Pancreas (tissue), 10 donors: ENCODE measurements at regions not wholly inside any gene's neighbourhood (a gene's known extent, or its start where the extent isn't known, plus 50 kb on each side); places are given as distances from the start of the nearest gene placed in this dataset.

ENCODE experiments used
- ATAC-seq, 4 donors: fragments of 200-7000 bp; cut with Tn5 transposase; one replicate each; pipeline versions ENCODE4 v1.8.0 to v1.9.1; 2020; ENCODE audit warnings: mild to moderate bottlenecking in 4 of 4, moderate library complexity in 4 of 4
- DNase-seq, 6 donors: peaks; one replicate each; pipeline ENCODE4 v3.0.0-alpha.2; 2020
- FAIRE-seq: peaks from 2 replicates; lab custom pipeline; 2012; peaks lifted over from hg19 to GRCh38; lab: Jason Lieb, UNC
- H3K27ac ChIP-seq, 4 donors: fragments of 200-600 bp; sonication (generic); 1 replicate in 3 of 4; 2 replicates in 1 of 4; pipeline versions ENCODE4 v1.5.0 to v1.8.0; 2020
- H3K27me3 ChIP-seq, 4 donors: fragments of 200-600 bp; one replicate each; pipeline ENCODE4 v1.8.0; 2021
- H3K36me3 ChIP-seq, 3 donors: fragments of 200-600 bp; sonication (generic) in 1 of 3; one replicate each; pipeline versions ENCODE4 v1.5.0 to v1.8.0; 2020 to 2021
- H3K4me1 ChIP-seq, 3 donors: fragments of 200-600 bp; one replicate each; pipeline ENCODE4 v1.8.0; 2021
- H3K4me3 ChIP-seq, 4 donors: fragments of 200-600 bp; sonication (generic) in 2 of 4; one replicate each; pipeline versions ENCODE4 v1.5.0 to v1.8.0; 2020 to 2021
- H3K9me3 ChIP-seq, 4 donors: fragments of 200-600 bp; one replicate each; pipeline ENCODE4 v1.8.0; 2021
- WGBS, 2 donors: extraction: QIAGEN DNeasy Blood & Tissue Kit; methylation state at CpG; one replicate each; pipeline ENCODE4 v1.1.7; 2013; 5-methylcytosine and 5-hydroxymethylcytosine counted together
- intact Hi-C, 3 donors: fragments of 100-400 bp; cut with DNase I; formaldehyde crosslinking; loops; one replicate each; pipeline versions ENCODE4 v1.11.1 to v1.14.2; 2022
- TF ChIP-seq, protein P1 (sequence below), 4 donors: fragments of 200-600 bp; sonication (generic) in 3 of 4; IDR thresholded peaks; one replicate each; pipeline versions ENCODE4 v1.5.0 to v1.8.0; 2021; ENCODE audit warnings: antibody characterized with exemption in 4 of 4
- donor health status: healthy with polysubstance abuse.
- donor health status: DM: no; HTN: no; CAD: no; lungs with moderate emphysema.
- donor health status: DM: no; HTN: no; CAD: no.
- donor health status: control.
- donor health status: control.
- donor health status: Bipolar disorder and iron deficiency.
- donor health status: DM: yes; HTN: yes; CAD: no.
- donor health status: DM: no; HTN: no; CAD: no.
- donor health status: DM: no; HTN: no; CAD: no.
- donor health status: DM: yes; HTN: yes; CAD: no.

DNA sequence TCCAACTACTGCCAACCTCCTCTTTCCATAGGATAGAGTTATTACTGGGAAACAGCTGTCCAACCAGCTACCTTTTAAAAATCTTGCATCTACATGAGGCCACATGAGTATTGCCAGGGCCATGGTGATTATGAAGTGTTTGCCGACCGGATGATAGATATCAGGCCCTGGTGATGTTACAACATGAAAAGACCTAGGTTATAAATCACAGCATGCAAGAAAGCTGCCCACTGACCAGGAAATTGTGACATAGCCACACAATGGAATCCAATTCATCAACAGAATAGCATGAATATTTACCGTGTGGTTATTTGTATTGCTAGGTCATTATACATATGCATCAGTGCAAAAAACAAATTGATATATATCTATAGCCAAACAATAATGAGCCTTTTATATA, 517.0 kb downstream of the INHBA start:
- ATAC-seq (no peak), FAIRE-seq (no peak), DNase-seq (no peak)
- TF ChIP-seq, protein P1, sequence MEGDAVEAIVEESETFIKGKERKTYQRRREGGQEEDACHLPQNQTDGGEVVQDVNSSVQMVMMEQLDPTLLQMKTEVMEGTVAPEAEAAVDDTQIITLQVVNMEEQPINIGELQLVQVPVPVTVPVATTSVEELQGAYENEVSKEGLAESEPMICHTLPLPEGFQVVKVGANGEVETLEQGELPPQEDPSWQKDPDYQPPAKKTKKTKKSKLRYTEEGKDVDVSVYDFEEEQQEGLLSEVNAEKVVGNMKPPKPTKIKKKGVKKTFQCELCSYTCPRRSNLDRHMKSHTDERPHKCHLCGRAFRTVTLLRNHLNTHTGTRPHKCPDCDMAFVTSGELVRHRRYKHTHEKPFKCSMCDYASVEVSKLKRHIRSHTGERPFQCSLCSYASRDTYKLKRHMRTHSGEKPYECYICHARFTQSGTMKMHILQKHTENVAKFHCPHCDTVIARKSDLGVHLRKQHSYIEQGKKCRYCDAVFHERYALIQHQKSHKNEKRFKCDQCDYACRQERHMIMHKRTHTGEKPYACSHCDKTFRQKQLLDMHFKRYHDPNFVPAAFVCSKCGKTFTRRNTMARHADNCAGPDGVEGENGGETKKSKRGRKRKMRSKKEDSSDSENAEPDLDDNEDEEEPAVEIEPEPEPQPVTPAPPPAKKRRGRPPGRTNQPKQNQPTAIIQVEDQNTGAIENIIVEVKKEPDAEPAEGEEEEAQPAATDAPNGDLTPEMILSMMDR (IDR thresholded peaks at IDR 0.05) = no peak
- Histone ChIP-seq H3K27me3 (no peaks in the 10 kb centered on the region), H3K27ac (no peak overlapping the region), H3K9me3 (no peaks in the 10 kb centered on the region), H3K36me3 (no peaks in the 10 kb centered on the region), H3K4me1 (no peaks in the 10 kb centered on the region), H3K4me3 (no peak overlapping the region)
- WGBS, 2 donors = 48 to 54% methylated on average over 3 of the region's 3 CpGs
- intact Hi-C loops = no loop called here

DNA sequence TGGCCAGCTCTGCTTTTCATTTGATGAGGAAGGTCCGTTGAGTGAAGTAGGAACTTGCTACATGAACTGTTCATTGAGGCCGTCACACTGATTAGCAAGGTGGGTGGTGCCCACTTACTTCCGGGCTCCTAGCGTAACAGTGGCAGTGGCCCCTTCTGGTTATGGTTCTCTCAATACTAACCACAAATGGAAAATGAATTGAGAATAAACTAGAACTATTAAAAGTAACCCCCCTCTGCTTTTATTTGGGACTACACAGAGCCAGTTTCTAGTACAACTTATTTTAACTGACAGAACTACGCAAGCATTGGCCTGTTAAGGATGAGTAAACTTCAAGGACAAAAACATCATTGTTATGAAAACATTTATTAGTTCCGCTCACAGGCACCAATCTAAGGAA, 519.1 kb downstream of the INHBA start:
- H3K4me1 ChIP-seq = no peaks in the 10 kb centered on the region
- H3K27me3 ChIP-seq = no peaks in the 10 kb centered on the region
- WGBS, 2 donors = 60 to 77% methylated on average over 6 of the region's 6 CpGs
- H3K36me3 ChIP-seq = no peaks in the 10 kb centered on the region
- no peaks in the 10 kb centered on the region for H3K9me3 ChIP-seq
- no peak overlapping the region for H3K27ac ChIP-seq
- no peak overlapping the region for H3K4me3 ChIP-seq
- ATAC-seq = no peak
- TF ChIP-seq, protein P1 (IDR thresholded peaks at IDR 0.05) = no peak
- no peak for DNase-seq
- no peak for FAIRE-seq
- intact Hi-C loops = no loop called here

DNA sequence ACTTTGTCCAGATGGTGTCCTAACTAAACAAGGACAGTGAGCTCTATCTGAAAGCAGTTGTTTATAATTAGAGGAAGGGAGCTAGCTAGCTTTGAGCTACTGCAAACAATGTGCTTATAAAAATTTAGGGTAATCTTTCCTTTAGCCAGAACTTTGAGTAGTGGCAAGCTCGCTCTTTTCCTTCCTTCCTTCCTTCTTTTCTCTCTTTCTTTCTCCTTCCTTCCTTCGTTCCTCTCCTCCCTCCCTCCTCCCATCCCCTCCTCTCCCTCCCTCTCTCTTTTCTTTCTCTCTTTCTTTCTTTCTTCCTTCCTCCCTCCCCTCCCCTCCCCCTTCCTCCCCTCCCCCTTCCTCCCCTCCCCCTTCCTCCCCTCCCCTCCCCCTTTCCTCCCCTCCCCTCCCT, 520.1 kb downstream of the INHBA start:
- ATAC-seq = no peak
- no peaks in the 10 kb centered on the region for H3K9me3 ChIP-seq

DNA sequence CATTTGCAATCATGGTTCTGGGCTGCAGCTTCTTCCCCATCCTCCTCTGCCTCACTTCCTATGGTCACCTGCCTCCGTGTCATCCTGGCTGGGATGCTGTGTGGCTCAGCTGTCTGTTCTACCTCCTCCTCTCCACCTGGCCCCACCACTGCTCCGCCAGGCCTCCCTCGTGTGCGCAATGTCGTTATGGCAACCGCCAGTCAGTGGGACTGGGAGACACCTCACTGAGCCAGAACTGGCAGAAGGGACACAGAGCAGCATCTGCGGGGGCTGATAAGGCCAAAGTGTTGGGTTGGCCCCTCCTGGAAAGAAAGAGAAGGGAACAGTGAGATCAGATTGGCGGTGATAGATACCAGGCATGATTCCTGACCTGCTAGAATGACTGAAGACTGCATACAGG, 527.5 kb downstream of the INHBA start:
- Histone ChIP-seq H3K27me3 (no peaks in the 10 kb centered on the region), H3K4me1 (no peaks in the 10 kb centered on the region), H3K9me3 (no peaks in the 10 kb centered on the region), H3K4me3 (no peak overlapping the region), H3K27ac (no peak overlapping the region), H3K36me3 (no peaks in the 10 kb centered on the region)
- TF ChIP-seq, protein P1 (IDR thresholded peaks at IDR 0.05) = no peak
- 68 to 81% methylated on average over 8 of the region's 8 CpGs for WGBS, 2 donors
- DNase-seq (no peak), FAIRE-seq (no peak), ATAC-seq (no peak)
- intact Hi-C loops = no loop called here

More for the DNA sequence above, 520.1 kb downstream of the INHBA start:
- Histone ChIP-seq H3K27me3 (no peaks in the 10 kb centered on the region), H3K27ac (no peak overlapping the region), H3K36me3 (no peaks in the 10 kb centered on the region), H3K4me1 (no peaks in the 10 kb centered on the region), H3K4me3 (no peak overlapping the region)
- DNase-seq (no peak), FAIRE-seq (no peak)
- TF ChIP-seq, protein P1 (IDR thresholded peaks at IDR 0.05) = no peak
- intact Hi-C loops = no loop called here
- WGBS, 2 donors = 81 to 88% methylated on average over 2 of the region's 2 CpGs

DNA sequence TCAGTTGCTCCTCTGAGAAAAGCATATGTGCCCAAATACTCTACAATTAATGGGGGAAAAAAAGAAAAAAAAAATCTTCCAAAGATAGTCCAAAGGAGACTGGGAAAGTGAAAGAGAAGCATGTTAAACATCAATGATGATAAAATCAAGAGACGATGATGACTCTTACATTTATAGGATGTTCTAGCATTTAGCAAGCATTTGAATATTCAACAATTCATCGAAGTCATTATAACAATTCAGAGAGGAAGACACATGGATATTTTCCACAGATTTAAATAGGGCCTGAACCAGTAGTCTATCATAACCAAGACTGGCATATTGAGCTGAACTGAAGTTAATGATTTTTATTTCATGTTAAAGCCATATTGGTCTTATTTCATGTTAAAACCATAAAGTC, 528.4 kb downstream of the INHBA start:
- ATAC-seq (no peak), FAIRE-seq (no peak), DNase-seq (no peak)
- TF ChIP-seq, protein P1 (IDR thresholded peaks at IDR 0.05) = no peak
- Histone ChIP-seq H3K9me3 (no peaks in the 10 kb centered on the region), H3K27me3 (no peaks in the 10 kb centered on the region), H3K36me3 (no peaks in the 10 kb centered on the region), H3K4me1 (no peaks in the 10 kb centered on the region), H3K4me3 (no peak overlapping the region), H3K27ac (no peak overlapping the region)
- intact Hi-C loops = no loop called here
- 69 to 91% methylated on average over 2 of the region's 2 CpGs for WGBS, 2 donors
